AG20443 (cell line): ENCODE measurements at regions not wholly inside any gene's neighbourhood (a gene's known extent, or its start where the extent isn't known, plus 50 kb on each side); places are given as distances from the start of the nearest gene placed in this dataset.
"Not testable (repeated sequence)": the region's sequence is repeated elsewhere in the genome, so short reads cannot be mapped to it uniquely, and the experiment has no call there.

Source experiments
- DNase-seq: peaks from one replicate; pipeline ENCODE4 v3.0.0; 2012; ENCODE audit warnings: low spot score, mixed read lengths

DNA sequence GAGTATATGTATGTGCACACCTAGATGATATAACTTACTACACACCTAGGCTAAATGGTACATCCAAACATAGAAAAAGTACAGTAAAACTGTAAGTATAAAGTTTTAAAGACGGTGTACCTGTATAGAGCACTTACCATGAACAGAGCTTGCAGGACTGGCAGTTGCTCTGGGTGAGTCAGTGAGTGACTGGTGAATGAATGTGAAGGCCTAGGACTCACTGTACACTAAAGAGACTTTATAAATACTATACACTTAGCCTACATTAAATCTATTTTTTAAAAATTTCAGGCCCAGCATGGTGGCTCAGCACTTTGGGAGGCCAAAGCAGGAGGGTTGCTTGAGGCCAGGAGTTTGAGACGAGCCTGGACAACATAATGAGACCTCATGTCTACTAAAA is 195.3 kb downstream of the FZD1 start:
- DNase-seq, result no peak

GRCh38 chr7:91462316-91462715 is 198.1 kb downstream of the FZD1 start:
- no peak for DNase-seq

DNA sequence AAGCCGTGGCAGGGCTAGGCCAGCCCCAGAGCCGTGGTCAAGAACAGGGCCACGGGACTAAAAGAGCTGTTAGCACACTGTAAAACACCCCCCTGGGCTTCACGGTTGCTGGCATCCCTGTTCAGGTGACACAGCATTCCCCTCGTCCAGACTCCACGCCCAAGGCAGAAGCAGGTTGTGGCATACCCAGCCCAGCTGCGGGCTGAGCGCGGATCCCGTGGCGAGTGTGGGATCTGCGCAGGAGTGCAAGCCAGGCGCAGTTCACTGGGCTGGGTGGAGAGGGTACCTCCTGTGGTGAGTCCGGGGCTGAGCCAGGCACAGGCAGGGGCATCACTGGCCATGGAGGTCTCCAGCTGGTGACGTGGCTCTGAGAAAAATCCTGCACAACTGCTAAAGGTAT is 199.1 kb downstream of the FZD1 start:
- no peak for DNase-seq

GRCh38 chr7:91465595-91466061 is 201.4 kb downstream of the FZD1 start:
- DNase-seq, result no peak

- DNase-seq, result no peak
Observed at GRCh38 chr7:91468256-91468655, 204.0 kb downstream of the FZD1 start.

DNA sequence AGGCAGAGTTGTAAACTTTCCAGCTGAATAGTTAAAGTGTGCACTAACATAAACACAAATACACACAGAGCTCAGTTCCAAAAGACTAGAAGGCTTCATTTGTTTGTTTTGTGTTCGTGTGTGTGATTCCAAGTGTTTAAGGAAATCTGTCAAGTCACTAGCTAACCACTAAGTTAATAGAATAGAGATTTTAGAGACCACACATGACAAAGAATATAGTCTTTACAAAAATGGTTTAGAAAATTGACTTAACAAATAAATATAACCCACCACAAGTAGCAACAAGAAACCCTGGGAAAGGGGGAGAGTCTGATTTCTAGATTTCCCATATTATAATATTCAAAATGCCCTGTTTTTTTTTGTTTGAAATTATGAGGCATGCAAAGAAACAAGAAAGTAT is 209.4 kb downstream of the FZD1 start:
- no peak for DNase-seq

- no peak for DNase-seq
Observed at GRCh38 chr7:91474074-91474473, 209.8 kb downstream of the FZD1 start.

DNA sequence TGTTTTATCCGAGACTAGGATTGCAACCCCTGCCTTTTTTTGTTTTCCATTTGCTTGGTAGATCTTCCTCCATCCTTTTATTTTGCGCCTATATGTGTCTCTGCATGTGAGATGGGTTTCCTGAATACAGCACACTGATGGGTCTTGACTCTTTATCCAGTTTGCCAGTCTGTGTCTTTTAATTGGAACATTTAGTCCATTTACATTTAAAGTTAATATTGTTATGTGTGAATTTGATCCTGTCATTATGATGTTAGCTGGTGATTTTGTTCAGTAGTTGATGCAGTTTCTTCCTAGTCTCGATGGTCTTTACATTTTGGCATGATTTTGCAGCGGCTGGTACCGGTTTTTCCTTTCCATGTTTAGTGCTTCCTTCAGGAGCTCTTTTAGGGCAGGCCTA is 216.2 kb downstream of the FZD1 start:
- DNase-seq, result not testable (repeated sequence)

GRCh38 chr7:91491868-91492267 is 227.6 kb downstream of the FZD1 start:
- no peak for DNase-seq

DNA sequence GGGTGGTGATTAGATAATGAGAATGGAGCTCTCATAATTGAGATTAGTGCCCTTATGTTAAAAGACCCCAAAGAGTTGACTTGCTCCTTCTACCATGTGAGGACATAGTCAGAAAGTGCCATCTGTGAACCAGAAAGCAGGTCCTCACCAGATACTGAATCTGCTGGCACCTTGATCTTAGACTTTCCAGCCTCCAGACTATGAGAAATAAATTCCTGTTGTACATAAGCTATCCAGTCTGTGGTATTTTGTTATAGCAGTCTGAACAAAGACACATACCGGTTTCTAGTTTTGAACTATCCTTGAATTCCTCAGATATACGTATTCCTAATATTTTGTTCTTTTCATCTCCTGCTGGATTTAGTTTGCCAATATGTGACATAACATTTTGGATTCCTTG is 228.1 kb downstream of the FZD1 start:
- DNase-seq, result no peak

DNA sequence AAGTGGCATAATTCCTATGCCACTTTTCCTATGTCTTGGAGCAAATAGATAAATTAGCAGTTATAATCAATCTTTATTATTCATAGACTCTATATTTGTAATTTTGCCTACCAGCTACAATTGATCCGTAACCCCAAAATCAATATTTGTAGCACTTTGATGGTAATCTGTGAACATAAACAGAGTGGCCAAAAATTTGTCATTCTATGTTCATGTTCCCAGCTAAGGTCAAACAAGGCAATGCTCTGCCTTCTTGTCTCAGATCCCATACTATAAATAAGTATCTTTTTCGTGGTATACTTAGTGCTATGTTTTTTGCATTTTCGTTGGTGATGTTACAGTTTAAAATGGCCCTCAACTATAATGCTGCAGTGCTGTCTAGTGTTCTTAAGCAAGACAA is 228.5 kb downstream of the FZD1 start:
- no peak for DNase-seq

GRCh38 chr7:91494450-91494849 is 230.2 kb downstream of the FZD1 start:
- no peak for DNase-seq

DNA sequence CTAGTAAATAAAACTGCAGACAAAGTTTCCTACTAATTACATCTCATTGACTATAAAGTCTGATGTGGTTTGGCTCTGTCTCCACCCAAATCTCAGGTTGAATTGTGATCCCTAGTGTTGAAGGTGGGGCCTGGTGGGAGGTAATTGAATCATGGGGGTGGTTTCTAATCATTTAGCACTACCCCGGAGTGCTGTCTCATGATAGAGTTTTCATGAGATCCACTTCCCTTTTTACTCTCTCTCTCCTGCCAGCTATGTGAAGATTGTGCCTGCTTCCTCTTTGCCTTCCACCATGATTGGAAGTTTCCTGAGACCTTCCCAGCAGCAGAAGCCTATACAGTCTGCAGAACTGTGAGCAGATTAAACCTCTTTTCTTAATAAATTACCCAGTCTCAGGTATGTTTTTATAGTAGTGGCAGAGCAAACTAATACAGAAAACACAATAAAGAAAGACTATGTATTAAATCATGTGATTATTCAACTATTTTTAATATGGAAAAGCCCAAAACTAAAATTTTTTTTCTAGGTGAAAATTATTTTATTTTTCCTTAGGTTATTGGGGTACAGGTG is 232.1 kb downstream of the FZD1 start:
- no peak for DNase-seq

GRCh38 chr7:91497277-91497676 is 233.0 kb downstream of the FZD1 start:
- not testable (repeated sequence) for DNase-seq

GRCh38 chr7:91503934-91504555 is 239.8 kb downstream of the FZD1 start:
- DNase-seq, result no peak

GRCh38 chr7:91504919-91505318 is 240.7 kb downstream of the FZD1 start:
- DNase-seq, result no peak

DNA sequence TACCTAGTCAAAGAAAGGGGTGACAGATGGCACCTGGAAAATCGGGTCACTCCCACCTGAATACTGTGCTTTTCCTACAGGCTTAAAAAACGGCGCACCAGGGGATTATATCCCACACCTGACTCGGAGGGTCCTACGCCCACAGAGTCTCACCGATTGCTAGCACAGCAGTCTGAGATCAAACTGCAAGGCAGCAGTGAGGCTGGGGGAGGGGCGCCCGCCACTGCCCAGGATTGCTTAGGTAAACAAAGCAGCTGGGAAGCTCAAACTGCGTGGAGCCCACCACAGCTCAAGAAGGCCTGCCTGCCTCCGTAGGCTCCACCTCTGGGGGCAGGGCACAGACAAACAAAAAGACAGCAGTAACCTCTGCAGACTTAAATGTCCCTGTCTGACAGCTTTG is 242.7 kb downstream of the FZD1 start:
- not testable (repeated sequence) for DNase-seq

DNA sequence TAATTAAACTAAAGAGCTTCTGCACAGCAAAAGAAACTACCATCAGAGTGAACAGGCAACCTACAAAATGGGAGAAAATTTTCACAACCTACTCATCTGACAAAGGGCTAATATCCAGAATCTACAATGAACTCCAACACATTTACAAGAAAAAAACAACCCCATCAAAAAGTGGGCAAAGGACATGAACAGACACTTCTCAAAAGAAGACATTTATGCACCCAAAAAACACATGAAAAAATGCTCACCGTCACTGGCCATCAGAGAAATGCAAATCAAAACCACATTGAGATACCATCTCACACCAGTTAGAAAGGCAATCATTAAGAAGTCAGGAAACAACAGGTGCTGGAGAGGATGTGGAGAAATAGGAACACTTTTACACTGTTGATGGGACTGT is 247.6 kb downstream of the FZD1 start:
- DNase-seq, result not testable (repeated sequence)

GRCh38 chr7:91512958-91513357 is 248.7 kb downstream of the FZD1 start:
- no peak for DNase-seq

DNA sequence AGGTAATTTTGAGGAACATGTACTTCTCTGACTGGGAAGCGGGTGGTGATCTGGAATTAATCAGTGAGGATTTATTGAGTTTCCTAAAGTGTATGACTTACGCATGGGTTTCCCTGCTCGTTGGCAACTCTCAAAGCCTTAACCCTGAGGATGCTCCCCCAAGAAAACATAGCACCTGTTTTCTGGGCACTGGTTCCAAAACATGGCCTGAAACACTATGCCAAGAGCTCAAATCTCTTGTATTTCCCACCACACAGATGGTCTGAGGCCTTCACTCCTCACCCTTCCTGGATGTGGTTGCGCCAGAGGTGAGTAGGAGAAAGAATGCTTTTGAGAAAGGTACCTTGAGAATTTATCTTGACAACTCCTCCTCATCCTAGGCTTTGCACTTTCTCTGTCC is 250.4 kb downstream of the FZD1 start:
- DNase-seq, result no peak

- DNase-seq, result no peak
Observed at GRCh38 chr7:91515961-91516360, 251.7 kb downstream of the FZD1 start.

DNA sequence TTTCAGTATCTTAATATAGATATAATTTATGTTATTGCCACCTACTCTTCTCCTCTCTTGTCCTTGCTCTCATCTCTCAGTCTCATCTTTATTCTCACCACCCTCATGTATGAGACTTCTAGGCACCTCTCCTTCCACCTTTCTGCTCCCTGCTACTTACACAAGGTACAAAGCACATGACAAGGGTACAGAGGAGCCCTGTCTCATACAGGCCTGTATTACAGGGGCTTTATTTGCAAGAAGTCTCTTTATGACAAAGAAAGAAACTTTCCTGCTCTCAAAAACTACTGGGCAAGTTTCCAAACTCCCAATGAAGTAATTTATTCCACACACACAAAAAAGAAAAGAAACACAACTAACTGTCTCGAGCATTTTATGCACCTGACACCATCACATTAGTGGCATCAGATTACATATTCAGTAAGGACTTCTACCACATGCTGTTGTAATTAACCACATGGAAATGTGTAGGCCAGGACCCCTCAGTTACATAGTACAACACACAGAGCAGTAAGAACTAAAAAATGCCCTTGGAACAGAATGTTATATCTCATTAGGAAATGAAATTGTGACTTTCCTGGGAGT is 253.1 kb downstream of the FZD1 start:
- DNase-seq, result no peak

DNA sequence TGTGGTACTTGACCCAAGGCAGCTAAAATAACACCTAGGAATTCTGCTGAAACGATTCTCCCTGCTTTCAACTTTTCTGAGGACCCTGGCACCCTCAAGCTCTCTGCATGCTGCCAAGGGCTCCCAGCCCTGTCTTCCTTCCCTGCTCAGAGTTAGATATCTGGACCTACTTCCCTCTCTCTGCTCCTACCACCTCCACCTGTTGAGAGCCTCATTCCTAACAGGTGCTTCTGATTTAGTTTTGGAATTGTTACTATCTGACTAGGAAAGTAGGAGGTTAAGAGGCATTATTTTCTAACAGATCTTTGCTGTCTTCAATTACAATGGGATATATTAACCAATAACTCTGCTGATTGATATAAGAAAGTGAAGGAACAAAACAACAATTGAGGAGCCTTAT is 253.8 kb downstream of the FZD1 start:
- DNase-seq, result no peak
